ENCODE measurements at regions not wholly inside any gene's neighbourhood (a gene's known extent, or its start where the extent isn't known, plus 50 kb on each side); places are given as distances from the start of the nearest gene placed in this dataset.

GRCh38 chr10:45502458-45502857 lies 128.4 kb downstream of the ALOX5 start:
- no peaks in the 10 kb centered on the region for H3K36me3 ChIP-seq
- TF ChIP-seq CTCF (IDR thresholded peaks at IDR 0.05) = no peak
- ATAC-seq = no peak
- intact Hi-C loops (cut with DNase I) = no loop called here
- no peak overlapping the region for H3K27ac ChIP-seq
- H3K4me3 ChIP-seq = no peak overlapping the region
- no peak for DNase-seq
- H3K9me3 ChIP-seq = no peaks in the 10 kb centered on the region
- no peaks in the 10 kb centered on the region for H3K27me3 ChIP-seq (ENCODE audit: low read depth)
- no peaks in the 10 kb centered on the region for H3K4me1 ChIP-seq

DNA sequence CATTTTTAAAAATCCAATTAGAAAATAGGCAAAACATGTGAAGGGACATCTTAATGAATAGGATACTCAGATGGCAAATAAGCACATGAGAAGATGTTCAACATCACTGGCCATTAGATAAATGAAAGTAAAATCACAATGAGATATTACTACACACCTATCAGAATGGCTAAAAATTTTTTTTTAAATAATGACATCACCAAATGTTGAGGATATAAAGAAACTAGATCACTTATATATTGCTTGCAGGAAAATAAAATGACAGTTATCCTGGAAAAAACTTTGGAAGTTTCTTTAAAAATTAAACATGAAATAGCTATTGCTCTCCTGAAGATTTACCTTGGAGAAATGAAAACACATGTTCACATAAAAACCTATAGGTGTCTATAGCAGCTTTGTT lies 127.8 kb downstream of the ALOX5 start:
- no peaks in the 10 kb centered on the region for H3K36me3 ChIP-seq
- no peaks in the 10 kb centered on the region for H3K4me1 ChIP-seq
- intact Hi-C loops (cut with DNase I) = no loop called here
- H3K9me3 ChIP-seq = no peaks in the 10 kb centered on the region
- no peak overlapping the region for H3K27ac ChIP-seq
- DNase-seq (no peak), ATAC-seq (no peak)
- no peak for TF ChIP-seq CTCF (IDR thresholded peaks at IDR 0.05)
- no peaks in the 10 kb centered on the region for H3K27me3 ChIP-seq (ENCODE audit: low read depth)
- no peak overlapping the region for H3K4me3 ChIP-seq

- H3K27ac ChIP-seq = no peak overlapping the region
- ATAC-seq = no peak
- no peak for TF ChIP-seq CTCF (IDR thresholded peaks at IDR 0.05)
- no peak for DNase-seq
- H3K4me3 ChIP-seq = no peak overlapping the region
- peaks cover 7% of the 10 kb centered on the region for H3K9me3 ChIP-seq
- H3K36me3 ChIP-seq = no peaks in the 10 kb centered on the region
- no peaks in the 10 kb centered on the region for H3K4me1 ChIP-seq
- no peaks in the 10 kb centered on the region for H3K27me3 ChIP-seq (ENCODE audit: low read depth)
- intact Hi-C loops (cut with DNase I) = no loop called here
Observed at GRCh38 chr10:45500798-45501197, 126.8 kb downstream of the ALOX5 start.

DNA sequence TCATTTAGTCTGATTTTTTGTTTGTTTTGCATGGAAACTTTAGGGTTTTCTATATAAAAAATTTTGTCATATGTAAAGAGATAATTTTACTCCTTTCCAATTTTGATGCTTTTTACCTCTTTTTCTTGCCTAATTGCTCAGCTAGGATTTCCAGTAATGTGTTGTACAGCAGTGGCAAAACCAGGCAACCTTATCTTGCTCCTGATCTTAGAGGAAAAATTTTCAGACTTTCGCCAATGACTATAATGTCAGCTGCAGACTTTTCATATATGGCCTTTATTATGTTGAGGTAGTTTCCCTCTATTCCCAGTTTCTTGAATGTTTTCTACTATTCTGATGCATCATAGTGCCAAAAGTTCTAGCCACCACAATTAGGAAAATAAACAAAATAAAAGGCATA lies 126.3 kb downstream of the ALOX5 start:
- Histone ChIP-seq H3K27ac (no peak overlapping the region), H3K36me3 (no peaks in the 10 kb centered on the region), H3K27me3 (ENCODE audit: low read depth) (no peaks in the 10 kb centered on the region), H3K4me1 (no peaks in the 10 kb centered on the region), H3K9me3 (peaks cover 10% of the 10 kb centered on the region), H3K4me3 (no peak overlapping the region)
- intact Hi-C loops (cut with DNase I) = no loop called here
- DNase-seq = no peak
- ATAC-seq = no peak
- TF ChIP-seq CTCF (IDR thresholded peaks at IDR 0.05) = no peak

GRCh38 chr10:45495438-45496152 lies 121.6 kb downstream of the ALOX5 start:
- Histone ChIP-seq H3K4me1 (no peaks in the 10 kb centered on the region), H3K36me3 (no peaks in the 10 kb centered on the region), H3K4me3 (no peak overlapping the region), H3K9me3 (peaks cover 12% of the 10 kb centered on the region), H3K27ac (no peak overlapping the region), H3K27me3 (ENCODE audit: low read depth) (no peaks in the 10 kb centered on the region)
- intact Hi-C loops (cut with DNase I) = no loop called here
- DNase-seq = no peak
- ATAC-seq = no peak
- TF ChIP-seq CTCF (IDR thresholded peaks at IDR 0.05) = no peak

Data from lower lobe of right lung (tissue), 2 donors.